GM18511 (cell line): ENCODE measurements at regions not wholly inside any gene's neighbourhood (a gene's known extent, or its start where the extent isn't known, plus 50 kb on each side); places are given as distances from the start of the nearest gene placed in this dataset.

Experiments
- ATAC-seq: cut with Tn5 transposase; IDR thresholded peaks from one replicate; pipeline ENCODE4 v1.9.1; 2021; ENCODE audit warnings: mild to moderate bottlenecking, moderate library complexity; ENCODE audit not compliant: unreplicated experiment

DNA sequence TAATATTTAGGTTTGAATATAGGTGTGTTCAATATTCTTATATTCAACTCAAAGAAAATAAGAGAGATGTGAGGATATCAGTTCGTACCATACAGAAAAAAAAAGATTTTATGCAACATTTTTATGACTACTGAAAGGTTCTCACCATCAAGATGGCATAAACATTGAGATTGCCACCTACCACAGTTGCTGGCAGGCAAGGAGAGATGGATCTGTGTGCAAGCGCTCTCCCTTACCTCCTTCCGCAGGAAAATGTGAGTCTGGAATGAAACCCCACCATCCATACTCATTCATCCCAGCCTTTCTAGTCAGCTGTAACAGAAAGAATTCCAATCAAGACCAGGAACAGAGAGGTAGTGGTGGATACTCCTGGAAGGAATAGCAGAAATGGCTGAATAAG lies 376.9 kb downstream of the PPP3CA start:
- no peak for ATAC-seq

DNA sequence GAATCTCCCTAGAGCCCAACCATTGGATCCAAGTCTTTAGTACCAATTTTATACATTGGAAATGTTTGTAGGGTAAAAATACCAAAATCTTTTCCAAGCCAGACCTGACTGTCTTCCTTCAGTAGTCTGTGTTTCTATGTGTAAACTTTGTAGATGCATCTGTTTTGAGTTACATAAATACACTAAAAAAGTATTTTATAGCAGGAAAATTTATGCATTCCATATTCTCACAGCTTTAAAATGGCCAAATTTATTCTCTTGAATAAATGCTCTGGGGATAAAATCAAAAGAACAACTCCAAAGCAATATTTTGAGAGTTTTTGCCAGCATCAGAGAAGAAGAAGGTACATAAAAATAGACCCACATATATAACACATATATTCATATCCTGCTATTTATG lies 377.4 kb downstream of the PPP3CA start:
- no peak for ATAC-seq

DNA sequence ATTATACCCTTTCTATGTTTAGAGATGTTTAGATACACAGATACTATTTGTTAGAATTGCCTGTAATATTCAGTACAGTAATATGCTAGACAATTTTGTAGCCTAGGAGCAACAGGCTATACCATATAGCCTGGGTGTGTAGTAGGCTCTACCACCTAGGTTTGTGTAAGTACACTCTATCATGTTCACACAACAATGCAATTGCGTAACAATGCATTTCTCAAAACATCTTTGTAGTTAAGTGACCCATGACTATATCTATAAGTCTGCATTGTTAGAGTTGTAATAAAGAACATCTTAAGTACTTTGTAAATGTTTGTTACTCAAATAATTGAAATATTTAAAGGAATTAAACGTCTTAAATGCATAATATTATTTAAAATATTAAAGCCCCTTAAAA lies 379.3 kb downstream of the PPP3CA start:
- ATAC-seq = no peak

DNA sequence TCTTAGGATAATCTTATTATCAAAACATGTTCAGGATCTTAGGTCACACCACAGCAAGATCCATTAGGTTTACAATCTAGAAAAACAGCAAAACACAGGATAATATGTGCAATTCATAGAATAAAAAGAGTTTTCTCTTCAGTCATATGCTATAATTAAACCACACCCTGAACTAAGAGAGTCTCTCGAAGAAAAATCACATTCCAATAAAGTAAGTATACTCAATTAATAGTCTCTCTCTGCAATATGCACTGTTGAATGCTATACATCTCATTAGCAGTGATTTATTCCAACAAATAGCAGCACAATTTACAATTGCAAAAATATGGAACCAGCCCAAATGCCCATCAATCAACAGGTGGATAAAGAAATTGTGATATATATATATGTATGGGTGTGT lies 383.7 kb downstream of the PPP3CA start:
- no peak for ATAC-seq

DNA sequence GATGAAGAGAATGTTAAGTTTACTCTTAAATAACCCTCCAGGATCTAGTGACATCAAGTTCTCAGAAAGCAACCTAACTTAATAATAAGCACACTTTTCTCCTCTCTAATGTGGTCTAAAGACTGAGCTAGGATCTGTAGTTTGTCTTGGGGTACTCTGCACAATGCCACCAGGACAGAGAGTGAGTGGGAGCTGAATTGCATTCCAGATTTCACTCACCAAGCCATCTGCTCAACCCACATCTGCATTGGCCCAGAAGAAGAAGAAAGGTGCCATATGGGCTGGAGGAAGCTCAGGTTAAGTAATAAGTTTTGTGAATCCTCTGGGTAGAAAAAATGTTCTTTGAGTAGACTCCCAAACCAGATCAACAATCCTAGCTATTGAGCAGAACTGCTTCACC lies 384.6 kb downstream of the PPP3CA start:
- ATAC-seq = no peak

DNA sequence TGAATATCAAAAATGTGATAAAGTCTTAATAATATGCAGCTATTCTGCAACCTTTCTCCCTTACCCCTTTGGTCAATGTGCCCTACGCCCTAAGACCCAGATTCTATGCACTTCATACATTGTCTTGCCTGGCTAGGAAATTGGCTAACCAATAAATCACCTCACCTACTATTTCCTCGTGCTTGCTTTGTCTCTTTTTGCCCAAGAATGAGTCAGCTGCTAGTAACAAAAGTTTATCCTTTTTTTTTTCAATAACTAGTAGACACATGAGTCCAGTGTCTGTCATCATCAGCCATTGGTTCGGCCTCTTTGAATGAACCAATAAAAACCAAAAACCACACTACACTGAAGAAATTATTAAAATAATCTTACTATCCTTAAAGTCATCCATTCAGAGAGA lies 387.1 kb downstream of the PPP3CA start:
- ATAC-seq = no peak

DNA sequence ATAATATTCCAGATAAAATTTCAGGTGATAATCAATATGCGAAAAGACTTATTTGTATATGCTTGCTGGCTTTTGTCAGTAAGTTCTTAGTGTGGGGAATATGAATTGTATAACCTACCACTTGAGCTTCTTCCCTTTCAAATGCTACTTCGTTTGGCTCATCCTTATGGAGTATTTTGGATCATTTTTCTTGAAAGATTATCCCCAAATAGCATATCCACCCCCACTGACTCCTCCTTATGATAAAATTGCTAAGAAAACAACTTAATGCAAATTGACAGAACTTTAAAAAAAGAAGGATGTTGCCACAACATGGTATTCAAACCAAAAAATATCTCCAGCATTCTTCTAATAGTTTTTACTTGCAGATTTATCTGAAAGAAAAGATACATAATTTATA lies 393.3 kb downstream of the PPP3CA start:
- ATAC-seq = no peak

DNA sequence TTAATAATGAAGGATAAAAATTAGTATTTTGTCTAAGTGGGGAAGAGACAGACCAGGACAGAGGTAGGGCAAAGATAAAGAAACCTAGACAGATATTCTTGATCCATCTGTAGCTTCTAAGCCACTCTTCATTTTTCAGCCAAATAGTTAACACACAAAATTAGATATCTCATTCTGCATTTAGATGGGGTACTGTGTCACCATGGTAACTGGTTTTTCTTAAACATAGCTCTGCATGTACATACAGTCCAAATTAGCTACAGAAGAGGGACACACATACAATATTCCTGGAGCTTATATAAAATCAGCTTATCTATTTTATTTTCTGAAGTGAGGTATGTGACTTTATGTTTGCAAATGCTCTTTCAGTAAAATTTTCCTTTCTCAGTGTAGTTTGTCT lies 393.7 kb downstream of the PPP3CA start:
- ATAC-seq = no peak

DNA sequence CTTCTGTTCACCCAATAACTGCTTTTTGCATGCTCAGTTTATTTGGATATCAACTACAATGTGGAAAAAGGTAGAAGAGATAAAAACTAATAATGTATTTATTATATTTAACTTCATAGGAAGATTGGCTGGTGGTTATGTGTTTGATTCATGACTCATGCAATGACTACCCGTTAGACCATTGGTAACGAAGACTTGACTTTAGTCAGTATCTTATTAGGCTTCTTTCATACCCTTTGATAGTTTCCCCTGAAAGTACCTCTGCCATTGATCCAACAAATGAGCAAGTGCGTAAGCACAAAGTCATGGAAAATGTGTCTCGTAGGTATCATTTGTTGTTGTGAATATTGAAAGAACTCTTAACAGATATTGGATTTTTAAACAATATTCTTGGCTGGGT lies 394.7 kb downstream of the PPP3CA start:
- ATAC-seq = no peak

DNA sequence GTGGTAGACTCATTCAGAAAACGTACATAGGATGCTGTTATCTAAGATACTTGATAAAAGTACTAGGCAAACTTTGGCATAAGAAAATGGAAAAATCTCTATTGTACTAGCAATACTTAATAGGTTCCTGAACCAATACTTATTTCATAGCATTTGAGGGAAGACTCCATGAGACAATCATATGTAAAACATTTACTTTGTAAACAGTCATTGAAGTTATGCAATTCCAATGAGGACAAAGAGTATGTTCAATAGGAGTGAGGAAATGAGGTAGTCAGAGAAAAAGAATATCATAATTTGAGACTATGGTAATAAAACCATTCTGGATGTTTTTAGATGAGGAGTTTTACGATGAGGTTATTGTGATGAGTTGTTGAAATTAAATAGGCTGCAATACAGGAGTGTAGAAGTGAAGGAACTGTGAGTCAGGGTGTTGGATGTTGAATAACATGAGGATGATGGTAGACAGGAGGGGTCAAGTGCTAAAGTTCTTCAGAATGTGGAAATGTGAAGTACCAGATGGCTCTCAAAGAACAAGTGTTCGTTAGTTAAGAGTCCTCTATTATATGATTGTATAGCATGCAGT lies 397.9 kb downstream of the PPP3CA start:
- ATAC-seq = no peak

DNA sequence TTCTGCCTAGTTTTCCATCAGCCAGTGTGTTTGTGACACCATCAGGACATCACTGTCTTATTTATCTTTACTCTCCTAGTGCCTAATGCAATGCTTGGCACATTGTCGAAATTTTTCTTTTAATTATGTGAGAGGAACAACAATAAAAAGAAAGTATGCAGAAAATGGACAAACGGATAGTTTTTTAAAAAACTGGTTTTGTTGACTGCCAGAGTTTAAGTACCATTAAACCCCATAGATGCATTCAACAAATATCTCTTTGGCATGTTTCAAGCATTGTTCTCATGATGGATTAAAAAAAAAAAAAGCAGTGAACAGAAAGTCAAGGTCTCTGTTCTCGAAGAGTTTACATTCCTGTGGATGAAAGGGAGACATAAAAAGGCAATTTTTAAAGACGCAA lies 398.4 kb downstream of the PPP3CA start:
- no peak for ATAC-seq

DNA sequence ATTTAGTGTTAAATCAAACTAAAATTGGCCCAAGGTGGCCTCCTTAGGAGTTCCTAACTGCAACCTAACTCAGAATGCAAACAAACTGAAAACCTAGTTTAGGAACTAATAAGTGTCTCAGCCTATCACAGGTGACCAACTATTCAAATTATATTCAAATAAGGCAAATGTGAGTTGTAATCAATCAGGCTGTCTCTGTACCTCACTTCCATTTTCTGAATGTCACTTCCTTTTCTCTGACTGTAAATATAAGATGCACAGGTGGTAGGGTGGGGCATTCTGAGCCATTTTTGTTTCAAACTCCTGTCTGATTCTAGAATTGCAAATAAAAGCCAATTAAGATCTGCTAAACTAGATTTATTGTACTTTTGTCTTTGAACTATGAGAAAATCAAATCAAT lies 401.5 kb downstream of the PPP3CA start:
- ATAC-seq = no peak

DNA sequence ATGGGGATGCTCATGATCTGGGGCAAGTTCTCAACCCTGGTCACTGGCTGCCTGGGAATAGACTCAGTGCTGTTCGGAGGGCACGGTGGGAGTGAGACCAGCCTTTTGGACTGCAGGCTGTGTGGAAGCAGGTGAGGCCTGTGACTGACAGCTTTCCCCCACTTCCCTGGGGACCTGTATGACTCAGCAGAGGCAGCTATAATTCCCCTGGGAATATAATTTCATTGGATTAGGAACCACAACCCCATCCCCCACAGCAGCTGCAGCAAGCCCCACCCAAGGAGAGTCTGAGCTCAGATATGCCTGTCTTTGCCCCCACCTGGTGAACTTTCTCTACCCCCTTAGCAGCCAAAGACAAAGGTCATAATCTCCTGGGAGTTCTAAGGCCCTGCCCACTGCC lies 408.6 kb downstream of the PPP3CA start:
- no peak for ATAC-seq

DNA sequence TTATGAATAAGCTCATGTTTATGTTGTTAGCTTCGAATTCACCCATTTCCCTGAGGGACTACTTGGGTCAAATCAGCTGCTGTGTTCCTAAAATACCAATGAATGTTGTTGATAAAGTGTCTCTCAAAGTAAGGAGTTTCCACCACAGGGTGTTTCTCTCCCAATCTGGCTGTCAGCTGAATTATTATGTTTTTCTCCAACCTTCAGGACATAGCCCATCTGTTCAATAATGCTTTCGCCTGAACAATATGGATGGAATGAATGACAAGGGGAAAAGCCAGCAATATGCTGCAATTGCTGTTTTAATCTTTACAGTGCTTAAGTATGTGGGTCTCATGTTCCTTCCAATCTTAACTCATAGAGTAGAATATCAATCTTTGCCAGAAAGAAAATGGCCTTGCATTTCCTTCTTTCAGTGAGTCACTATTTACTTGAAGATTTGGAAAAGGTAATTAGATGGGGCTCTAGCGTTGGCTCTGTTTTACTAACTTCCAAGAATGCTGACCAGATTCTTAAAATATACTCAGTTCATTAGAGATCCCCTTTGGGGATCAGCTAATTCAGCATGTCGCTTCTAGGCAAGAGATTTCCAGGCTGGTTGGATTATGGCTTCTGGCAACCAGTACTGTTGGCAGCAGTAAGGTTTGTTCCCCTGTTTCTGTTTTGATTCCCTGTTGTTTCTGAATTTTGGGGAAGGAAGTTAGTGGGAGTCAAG lies 410.5 kb downstream of the PPP3CA start:
- no peak for ATAC-seq

DNA sequence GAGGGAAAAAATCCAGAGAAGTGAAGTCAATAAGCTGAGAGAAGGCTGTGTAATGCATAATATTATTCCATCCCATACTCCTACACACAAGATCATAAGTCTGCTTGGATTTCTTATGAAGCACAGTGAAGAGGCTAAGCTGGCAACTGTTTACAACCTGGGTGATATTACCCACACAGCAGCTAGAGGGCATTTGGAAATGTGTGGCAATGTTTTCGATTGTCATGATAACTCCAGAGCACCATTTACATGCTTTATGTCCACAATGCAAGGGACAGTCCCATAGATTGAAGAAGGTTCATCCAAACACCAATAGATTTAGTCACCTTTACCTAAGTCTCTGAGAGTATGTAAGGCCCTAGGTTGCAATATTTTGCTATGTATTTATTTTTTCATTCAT lies 412.2 kb downstream of the PPP3CA start:
- no peak for ATAC-seq

DNA sequence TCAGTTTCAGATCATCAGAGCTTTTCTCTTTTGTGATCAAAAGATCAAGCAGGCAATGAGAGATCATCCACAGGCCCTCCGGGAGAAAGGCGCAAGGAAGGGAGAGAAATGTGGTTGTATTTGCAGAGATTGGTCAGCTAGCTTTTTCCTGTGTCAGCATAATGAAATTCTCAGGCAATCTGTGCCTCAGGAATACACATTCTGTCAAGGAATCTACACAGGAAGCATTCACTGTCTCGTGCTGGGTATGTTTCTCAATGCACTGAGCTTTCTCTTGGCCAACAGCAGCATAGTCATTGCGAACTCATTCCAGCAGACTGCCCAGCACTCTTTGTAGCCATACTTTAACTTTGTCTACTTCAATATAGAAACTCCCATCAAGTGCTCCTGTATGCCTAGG lies 413.7 kb downstream of the PPP3CA start:
- ATAC-seq = no peak

DNA sequence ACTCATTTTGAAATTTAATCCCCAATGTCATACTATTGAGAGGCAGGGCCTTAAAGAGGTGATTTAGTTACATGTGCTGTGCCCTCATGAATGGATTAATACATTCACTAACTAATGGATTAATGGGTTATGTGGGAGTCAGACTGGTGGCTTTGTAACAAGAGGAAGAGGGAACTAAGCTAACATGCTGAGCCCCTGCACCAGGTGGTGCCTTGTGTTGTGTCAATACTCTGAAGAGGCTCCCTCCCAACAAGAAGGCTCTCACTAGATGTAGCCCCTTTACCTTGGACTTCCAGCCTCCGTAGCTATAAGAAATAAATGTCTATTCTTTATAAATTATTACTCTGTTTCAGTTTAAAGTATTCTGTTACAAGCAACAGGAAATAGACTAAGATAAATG lies 411.9 kb upstream of the EMCN start:
- no peak for ATAC-seq

DNA sequence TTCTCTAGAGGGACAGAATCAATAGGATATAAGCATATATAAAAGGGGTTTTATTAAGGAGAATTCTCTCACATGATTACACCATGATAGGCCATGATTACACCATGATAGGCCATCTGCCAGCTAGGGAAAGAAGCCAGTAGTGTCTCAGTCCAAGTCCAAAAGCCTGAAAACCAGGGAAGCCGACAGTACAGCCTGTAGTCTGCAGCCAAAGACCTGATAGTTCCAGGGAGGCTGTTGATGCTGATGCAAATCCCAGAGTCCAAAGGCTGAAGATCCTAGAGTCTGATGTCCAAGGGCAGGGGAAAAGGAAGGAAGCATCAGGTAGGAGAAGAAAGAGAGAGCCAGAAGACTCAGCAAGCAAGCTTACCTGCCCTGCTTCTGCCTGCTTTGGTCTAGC lies 411.3 kb upstream of the EMCN start:
- no peak for ATAC-seq

DNA sequence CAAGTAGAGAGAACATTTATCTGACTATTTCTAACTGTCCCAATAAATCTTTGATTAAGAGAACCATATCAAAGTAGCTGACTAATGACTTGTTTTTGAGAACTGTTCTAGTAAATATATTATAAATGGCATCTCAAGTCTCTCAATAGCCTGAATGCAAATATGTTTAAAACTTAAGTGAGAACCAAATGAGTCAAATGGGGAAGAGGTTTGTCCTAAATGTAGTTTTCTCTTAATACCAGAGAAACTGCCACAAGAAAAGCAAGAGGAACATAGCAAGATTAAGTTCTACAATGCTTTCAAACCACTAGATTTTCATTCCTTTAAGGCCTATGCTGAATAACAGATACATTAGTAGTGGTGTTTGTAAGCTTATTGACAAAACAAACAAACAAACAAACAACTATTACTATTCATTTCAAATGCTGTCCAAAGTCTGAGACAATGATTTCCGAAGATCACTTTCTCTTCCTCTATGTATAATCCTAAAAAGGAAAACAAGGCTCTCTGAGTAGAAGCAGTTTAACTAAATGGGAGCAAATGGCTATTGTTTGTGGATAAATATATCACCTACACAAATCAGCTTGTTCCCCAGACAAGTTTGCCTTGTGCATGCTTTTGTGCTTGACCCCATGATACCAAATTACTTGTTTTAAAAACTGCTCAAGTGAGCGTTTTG lies 408.4 kb upstream of the EMCN start:
- ATAC-seq = peak; percentile 56

DNA sequence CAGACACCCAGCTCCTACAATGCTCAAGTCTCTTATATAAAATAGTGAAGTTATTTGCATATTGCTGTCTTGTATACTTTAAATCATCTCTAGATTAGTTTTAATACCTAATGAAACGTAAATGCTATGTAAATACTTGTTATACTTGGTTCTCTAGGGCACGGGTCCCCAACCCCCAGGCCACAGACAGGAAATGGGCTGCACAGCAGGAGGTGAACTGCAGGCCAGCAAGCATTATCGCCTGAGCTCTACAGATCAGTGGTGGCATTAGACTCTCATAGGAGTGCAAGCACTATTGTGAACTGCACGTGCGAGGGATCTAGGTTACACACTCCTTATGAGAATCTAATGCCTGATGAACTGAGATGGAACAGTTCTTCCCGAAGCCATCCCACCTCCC lies 395.9 kb upstream of the EMCN start:
- ATAC-seq = no peak

DNA sequence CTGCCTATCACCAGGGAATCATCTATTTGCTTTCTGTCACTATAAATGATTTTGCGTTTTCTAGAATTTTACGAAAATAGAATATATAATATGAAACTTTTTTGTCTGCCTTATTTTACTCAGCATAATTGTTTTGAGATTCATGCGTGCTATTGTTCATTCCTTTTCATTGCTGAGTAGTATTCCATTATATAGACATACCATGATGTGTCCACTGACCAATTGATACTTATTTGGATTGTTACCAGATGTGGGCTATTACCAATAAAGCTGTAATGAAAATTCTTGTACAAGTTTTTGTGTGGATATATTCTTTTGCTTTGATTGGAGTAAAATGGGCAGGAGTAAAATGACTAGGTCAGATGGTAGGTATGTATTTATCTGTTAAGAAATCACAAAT lies 390.7 kb upstream of the EMCN start:
- no peak for ATAC-seq
